ENCODE measurements at regions not wholly inside any gene's neighbourhood (a gene's known extent, or its start where the extent isn't known, plus 50 kb on each side); places are given as distances from the start of the nearest gene placed in this dataset.

GRCh38 chr14:47976139-47976538, 300.7 kb upstream of the MDGA2 start:
- Histone ChIP-seq H4K20me1 (ENCODE audit: insufficient read depth) (no peaks in the 10 kb centered on the region), H3K4me2 (no peak overlapping the region), H3K9me3 (no peaks in the 10 kb centered on the region), H3K36me3 (replicated peaks in 1 of 2; ENCODE audit: control insufficient read depth in 1 of 2, insufficient read depth in 2 of 2, low read length in 1 of 2) (no peaks in the 10 kb centered on the region), H3K9ac (no peak overlapping the region), H3K4me3 (ENCODE audit: low read depth in 2 of 2, low read length in 1 of 2) (no peak overlapping the region), H3K27ac (ENCODE audit: low read depth in 2 of 2, low read length in 1 of 2) (no peak overlapping the region), H3K27me3 (ENCODE audit: insufficient read depth) (no peaks in the 10 kb centered on the region), H3K4me1 (ENCODE audit: control insufficient read depth in 1 of 2, insufficient read depth in 2 of 2, low read depth in 1 of 2, low read length in 1 of 2) (no peaks in the 10 kb centered on the region), H2AFZ (ENCODE audit: low read depth) (no peak overlapping the region), H3K79me2 (ENCODE audit: insufficient read depth) (no peaks in the 10 kb centered on the region), H3K9me2 (no peaks in the 10 kb centered on the region), H3F3A (replicated peaks; ENCODE audit: insufficient read depth) (no peaks in the 10 kb centered on the region)
- ChIA-PET POLR2A (no interaction called here), CTCF (no interaction called here)
- TF ChIP-seq GATA2 (CRISPR knock-in tag; IDR thresholded peaks at IDR 0.05) (no peak), RCOR1 (IDR thresholded peaks at IDR 0.05; ENCODE audit: low read length) (no peak), REST (IDR thresholded peaks at IDR 0.05; ENCODE audit: low read depth, low read length) (no peak), USF2 (IDR thresholded peaks at IDR 0.05; ENCODE audit: borderline replicate concordance, low read depth, low read length) (no peak), TCF12 (IDR thresholded peaks at IDR 0.05) (no peak), TAF1 (IDR thresholded peaks at IDR 0.05; ENCODE audit: borderline replicate concordance, low read depth, low read length) (no peak)
- WGBS (ENCODE audit: low lambda C conversion rate), result 43% methylated on average over 2 of the region's 2 CpGs
- DNase-seq, result no peak

DNA sequence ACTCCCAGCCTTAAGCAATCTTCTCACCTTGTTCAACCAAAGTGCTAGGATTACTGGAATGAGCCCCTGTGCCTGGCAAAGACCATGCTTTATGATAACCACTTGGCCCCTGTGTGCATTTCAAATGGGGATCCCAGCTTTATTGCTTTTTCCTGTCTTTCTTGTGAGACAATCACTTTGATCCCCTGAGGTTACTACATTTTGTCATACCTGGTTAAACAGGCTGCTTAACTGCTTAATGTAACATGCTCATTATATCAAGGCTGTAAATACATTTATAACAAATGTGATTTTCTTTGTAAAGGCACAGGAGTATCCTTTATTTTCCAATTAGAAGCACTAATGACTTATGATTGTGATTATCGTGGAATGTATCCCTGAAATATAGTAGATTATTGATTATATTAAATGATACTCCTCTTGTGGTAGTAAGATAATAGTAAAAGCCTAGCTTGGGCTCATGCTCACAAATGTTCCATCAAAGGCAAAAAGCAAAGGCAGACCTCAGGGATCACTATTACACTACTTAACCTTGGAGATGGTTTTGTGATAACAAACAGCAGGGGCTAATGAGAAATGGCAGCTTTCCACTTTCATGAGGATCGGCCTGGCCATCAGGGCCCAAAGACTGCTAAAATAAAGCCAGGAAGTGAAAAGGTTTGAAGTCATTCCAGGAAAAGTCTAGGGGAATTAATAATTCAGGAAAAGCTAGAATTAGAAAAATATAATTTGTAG, 290.8 kb upstream of the MDGA2 start:
- no peak overlapping the region for H2AFZ ChIP-seq (ENCODE audit: low read depth)
- H3K9me3 ChIP-seq, result no peaks in the 10 kb centered on the region
- H3K9ac ChIP-seq, result no peak overlapping the region
- no peaks in the 10 kb centered on the region for H3K36me3 ChIP-seq (replicated peaks in 1 of 2; ENCODE audit: control insufficient read depth in 1 of 2, insufficient read depth in 2 of 2, low read length in 1 of 2)
- H3K4me1 ChIP-seq (ENCODE audit: control insufficient read depth in 1 of 2, insufficient read depth in 2 of 2, low read depth in 1 of 2, low read length in 1 of 2), result no peaks in the 10 kb centered on the region
- H3K4me3 ChIP-seq (ENCODE audit: low read depth in 2 of 2, low read length in 1 of 2), result no peak overlapping the region
- TF ChIP-seq MAX (IDR thresholded peaks at IDR 0.05; ENCODE audit: low read depth), result no peak
- no peaks in the 10 kb centered on the region for H3K27me3 ChIP-seq (ENCODE audit: insufficient read depth)
- H3K27ac ChIP-seq (ENCODE audit: low read depth in 2 of 2, low read length in 1 of 2), result no peak overlapping the region
- no peak overlapping the region for H3K4me2 ChIP-seq
- H3K79me2 ChIP-seq (ENCODE audit: insufficient read depth), result no peaks in the 10 kb centered on the region
- H3F3A ChIP-seq (replicated peaks; ENCODE audit: insufficient read depth), result no peaks in the 10 kb centered on the region
- DNase-seq, result peak; percentile 1
- H4K20me1 ChIP-seq (ENCODE audit: insufficient read depth), result no peaks in the 10 kb centered on the region
- 20% methylated on average over 2 of the region's 2 CpGs for WGBS (ENCODE audit: low lambda C conversion rate)
- POLR2A ChIA-PET, result no interaction called here
- no peaks in the 10 kb centered on the region for H3K9me2 ChIP-seq
- CTCF ChIA-PET, result no interaction called here

All from SK-N-SH (cell line).